PC-9 (cell line): ENCODE measurements at regions not wholly inside any gene's neighbourhood (a gene's known extent, or its start where the extent isn't known, plus 50 kb on each side); places are given as distances from the start of the nearest gene placed in this dataset.

Experiments
- CTCF ChIP-seq: fragments of 200-600 bp; sonication (generic); conservative IDR thresholded peaks from 2 replicates; pipeline ENCODE4 v1.6.1; 2017; ENCODE audit warnings: mixed run types, antibody characterized with exemption, mild to moderate bottlenecking, moderate library complexity
- EZH2 ChIP-seq: fragments of 200-600 bp; sonication (generic); IDR thresholded peaks from 2 replicates; pipeline ENCODE4 v1.8.0; 2017; ENCODE audit warnings: antibody characterized with exemption, low read depth

- TF ChIP-seq EZH2 = no peak
- no peak for TF ChIP-seq CTCF
Measured at GRCh38 chr3:40999682-41000081, 199.6 kb upstream of the CTNNB1 start.
